ENCODE measurements at regions not wholly inside any gene's neighbourhood (a gene's known extent, or its start where the extent isn't known, plus 50 kb on each side); places are given as distances from the start of the nearest gene placed in this dataset.
"Not testable (repeated sequence)": the region's sequence is repeated elsewhere in the genome, so short reads cannot be mapped to it uniquely, and the experiment has no call there.

DNA sequence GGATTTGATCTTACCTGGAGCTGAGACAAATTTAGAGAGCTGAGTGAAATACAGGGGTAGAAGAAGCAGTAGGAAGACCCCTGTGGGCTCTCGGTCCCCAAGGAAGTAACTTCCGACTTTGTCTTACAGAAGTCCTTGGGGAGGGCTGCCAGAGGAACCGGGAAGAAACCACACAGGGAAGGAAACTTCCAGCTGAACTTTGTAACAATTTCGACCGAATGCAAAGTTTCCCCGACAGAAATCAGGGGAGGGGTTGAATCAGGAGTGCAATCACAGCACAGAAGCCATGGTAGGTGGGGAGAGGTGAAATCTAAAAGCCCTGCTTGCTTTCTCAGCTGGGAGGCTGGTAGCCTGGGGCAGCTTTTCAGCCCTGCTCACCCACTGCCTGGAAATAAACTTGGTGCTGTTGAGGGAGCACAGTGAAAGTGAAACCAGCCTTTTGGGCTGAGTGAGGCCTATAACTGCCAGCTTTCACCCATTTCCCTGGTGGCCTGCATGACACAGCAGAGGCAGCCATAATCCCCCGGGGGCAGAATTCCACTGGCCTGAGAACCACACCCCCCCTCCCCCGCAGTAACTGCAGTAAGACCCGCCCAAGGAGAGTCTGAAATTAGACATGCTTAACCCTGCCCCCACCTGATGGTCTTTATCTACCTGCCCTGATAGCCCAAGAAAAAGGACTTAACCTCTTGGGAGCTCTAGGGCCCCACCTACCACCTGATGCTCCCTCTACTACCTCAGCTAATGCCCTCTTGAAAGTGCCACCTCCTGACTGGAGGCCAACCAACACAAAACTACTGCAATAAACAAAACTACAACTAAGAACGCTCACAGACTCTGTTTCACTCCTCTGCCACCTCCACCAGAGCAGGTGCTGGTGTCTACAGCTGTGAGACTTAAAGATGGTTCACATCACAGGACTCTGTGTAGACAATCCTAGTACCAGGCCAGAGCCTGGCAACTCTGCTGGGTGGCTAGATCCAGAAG, 248.2 kb downstream of the PARM1 start:
- DNase-seq, result no peak

DNA sequence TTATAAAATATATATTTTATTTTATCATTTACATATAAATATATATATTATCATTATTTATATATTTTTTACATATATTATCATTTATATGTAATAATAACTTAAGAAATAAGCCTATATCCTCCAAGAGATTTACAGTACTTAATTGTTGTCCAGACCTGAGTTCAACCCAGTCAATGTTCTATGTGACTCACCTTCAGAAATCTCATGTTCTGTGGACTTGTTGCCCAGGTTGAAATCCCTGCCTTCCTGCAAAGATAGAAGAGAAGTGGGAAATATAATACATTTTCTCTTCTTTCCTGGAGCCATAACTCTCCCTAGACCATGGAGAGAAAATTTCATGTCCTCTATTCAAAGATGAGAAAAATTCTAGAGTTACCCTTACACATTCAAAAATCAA, 247.3 kb downstream of the PARM1 start:
- no peak for DNase-seq

DNA sequence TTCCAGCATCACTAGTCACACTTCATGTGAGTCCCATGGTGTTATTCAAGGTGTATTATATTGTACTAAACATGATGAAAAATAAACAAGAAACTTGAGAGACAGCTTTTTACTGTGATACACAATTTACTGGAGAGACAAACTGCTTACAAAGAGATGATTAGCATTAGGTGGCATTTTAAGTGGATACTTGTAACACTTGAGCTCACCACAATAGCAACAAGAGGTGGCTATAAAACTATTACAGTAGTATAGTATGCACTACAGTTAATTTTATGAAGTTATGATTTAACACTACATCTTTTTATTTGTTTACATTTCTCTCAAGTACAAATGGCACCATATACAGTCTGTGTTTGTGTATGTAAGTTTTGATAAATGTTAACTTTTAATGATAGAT, 246.6 kb downstream of the PARM1 start:
- DNase-seq, result no peak

DNA sequence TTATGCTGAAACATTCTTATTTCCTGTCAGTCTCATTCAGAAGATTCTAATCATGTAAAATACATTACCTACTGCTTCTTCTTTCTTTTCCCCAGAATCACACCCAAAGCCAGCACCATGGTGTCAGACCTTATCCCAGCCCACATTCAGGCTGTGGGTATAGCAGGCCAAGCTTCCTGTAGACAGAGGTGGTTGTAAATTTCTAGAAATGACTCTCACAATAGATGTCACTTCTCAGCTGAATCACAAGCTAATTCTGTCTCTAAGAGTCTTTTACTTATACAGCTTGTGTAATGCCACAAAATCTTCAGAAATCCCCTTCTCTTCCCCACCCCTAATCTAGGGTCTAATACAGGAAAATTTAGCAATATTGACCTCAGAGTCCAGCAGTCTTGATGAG, 239.6 kb downstream of the PARM1 start:
- no peak for DNase-seq

DNA sequence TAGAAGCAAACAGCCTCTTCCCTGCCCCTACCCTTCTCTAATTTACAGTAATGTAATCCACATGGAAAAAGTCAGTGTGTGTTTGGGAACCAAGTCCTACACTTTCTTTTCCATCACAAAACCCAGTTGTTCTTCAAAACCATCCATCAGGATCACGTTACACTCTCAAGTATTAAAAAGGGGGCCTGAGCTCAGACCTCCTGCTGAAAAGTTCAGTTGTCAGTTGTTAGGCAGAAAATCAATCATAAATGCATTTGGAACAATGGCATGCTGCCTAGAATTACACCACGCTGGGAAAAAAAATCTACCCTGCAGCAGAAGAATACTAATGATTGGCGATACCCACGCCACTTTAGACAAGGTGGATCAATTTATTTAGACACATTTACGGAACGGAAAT, 236.5 kb downstream of the PARM1 start:
- DNase-seq, result no peak

DNA sequence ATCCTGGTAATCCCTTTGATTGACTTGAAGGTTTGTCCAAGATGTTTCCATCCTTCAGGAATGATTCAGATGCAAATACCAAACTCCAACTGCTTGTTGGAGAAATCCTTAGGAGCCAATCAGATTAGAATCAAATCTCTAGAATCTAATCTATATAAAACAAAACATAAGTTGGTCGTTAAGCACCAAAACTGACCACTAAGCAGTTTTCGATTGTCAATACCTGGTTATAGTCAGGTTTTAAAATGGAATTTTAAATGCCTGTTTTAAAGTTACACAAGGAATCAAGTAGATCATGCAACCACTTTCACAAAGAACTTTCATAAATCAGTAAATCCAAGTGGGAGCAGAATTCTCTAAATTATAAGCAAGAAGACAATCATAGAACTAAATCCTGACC, 236.1 kb downstream of the PARM1 start:
- no peak for DNase-seq

DNA sequence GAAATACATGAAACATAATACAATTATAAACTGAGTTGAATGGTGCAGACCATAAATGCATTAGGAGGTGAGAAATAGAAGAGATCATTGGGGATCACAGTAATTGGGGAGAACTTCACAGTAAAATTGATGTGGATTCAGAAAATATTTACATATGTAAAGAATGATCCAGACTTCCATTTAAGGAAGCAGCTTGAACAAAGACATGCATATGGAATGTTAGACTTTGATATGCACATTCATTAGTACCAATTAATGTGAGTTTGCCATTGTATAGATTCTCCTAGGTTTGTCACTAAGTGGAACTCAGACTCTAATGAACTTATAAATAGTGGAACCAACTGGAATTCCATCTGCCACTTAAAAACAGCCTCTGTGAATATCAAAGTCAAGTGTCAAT, 235.6 kb downstream of the PARM1 start:
- DNase-seq, result no peak

DNA sequence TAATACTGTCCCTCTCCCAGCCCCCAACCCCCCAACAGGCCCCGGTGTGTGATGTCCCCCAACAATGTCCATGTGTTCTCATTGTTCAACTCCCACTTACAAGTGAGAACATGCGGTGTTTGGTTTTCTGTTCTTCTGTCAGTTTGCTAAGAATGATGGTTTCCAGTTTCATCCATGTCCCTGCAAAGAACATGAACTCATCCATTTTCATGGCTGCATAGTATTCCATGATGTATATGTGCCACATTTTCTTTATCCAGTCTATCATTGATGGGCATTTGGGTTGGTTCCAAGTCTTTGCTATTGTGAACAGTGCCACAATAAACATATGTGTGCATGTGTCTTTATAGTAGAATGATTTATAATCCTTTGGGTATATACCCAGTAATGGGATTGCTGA, 232.2 kb downstream of the PARM1 start:
- DNase-seq, result not testable (repeated sequence)

DNA sequence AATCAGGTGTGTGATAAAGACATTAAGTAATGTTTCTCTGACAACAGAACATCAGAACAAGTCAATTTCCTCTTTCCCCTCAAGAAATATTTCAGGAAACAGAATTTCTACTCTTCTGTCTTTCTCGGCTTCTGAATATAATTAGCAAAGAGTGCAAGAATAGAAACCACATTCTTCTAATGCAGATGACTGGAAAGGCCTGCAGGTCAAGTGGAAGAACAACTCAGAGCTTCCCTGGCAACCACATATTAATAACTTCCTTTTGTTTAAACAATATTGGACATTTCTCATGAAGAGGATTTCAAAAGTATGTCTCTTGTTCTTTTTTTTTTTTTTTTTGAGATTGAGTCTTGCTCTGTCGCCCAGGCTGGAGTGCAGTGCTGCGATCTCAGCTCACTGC, 225.5 kb downstream of the PARM1 start:
- DNase-seq, result no peak

DNA sequence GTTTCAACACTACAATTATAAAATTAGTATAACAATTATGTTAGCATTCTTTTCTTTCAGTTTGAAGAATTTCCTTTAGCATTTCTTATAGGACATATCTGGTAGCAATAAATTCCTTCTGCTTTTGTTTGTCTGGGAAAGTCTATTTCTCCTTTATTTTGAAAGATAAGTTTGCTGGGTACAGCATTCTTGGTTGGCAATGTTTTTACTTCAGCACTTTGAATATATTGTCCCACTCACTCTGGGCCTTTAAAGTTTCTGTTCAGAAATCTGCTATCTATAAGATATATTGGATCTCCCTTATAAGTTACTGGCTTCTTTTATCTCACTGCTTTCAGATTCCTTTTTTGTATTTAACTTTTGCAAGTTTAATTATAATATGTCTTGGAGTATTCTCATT, 222.1 kb downstream of the PARM1 start:
- no peak for DNase-seq

DNA sequence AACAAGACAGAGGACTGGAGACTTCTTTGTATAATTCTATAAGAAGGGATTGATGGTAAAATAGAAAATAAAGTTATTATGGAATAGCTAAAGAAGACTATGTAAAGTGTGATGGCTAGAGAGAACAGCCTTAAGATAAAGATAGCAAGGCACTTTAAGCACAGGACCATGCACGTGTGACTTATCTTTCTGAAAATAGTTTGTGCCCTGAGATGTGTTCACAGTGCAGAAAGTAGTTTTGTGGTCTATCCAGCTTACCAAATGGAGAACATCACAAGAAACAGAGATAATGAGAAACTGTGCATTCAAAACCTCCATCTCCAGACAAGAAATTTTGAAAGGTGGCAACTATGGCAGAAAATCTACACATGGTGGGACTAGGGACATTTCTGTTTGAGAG, 213.3 kb downstream of the PARM1 start:
- DNase-seq, result no peak

DNA sequence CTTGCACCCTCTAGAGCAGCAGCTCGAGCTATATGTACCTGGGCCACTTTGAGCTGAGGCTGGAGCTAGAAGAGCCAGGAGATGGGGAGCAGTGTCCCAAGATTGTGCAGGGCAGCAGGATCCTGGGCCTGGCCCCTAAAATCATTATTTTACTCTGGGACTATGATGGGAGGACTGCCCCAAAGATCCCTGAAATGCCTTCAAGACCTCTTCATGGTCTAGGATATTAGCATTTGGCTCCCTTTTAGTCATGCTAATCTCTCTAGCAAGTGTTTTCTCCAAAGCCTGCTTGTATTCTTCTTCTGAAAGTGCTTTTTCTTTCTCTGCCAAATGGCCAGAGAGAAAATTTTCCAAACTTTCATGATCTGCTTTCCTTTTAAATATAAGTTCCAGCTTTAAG, 211.6 kb downstream of the PARM1 start:
- DNase-seq, result no peak

DNA sequence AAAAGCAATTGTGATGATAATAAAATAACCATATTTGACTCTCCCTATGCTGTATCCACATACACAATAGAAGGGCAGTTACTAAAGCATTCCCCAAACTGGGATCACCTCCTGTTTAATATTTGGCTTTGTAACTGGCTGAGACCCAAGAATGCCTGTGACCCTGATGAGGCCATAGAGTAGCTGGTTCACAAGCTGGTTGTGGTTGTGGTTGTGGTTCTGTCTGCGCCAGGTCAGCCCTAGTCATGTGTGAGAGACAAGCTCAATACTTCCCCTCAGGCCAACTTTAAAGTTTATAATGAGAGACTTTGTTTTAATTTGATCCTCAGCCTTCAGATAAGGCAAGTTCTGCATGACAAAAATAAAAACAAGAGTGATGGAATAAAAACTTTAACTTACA, 209.9 kb downstream of the PARM1 start:
- DNase-seq, result no peak

DNA sequence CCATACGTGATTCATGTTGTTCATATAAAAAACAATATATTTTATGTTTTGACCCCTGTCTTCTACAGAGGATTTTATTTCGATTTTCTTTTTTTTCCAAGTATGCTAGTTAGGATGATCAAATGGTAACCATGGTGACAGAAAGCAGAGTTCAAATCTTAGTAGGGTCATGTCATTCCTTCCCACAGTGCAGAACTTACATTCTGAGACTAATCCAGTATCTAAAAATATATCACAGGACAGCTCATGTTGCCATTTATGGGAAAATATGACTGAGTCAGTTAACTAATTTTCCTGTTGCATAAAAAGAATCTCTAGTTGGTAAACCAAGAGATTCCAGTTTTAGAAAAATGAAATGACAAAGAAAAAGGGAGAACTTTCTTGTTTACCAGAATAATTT, 209.5 kb downstream of the PARM1 start:
- DNase-seq, result no peak

DNA sequence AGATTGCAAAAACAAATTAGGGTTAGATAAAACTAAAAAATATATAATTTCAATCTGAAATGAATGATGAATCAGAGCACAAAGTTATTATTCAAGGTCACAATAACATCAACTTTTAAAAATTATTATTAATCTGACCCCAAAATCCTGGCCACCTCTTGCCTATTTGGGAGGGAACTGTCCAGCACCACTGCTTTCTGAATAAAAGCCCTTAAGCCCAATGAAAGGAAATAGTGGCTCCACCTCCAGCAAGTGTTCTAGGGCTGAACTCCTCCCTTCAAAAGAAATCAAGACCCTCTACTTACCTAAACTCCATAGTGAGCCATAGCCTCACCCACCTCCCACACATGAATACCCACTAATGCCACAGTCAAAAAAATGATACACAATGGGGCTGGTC, 208.2 kb downstream of the PARM1 start:
- DNase-seq, result no peak

DNA sequence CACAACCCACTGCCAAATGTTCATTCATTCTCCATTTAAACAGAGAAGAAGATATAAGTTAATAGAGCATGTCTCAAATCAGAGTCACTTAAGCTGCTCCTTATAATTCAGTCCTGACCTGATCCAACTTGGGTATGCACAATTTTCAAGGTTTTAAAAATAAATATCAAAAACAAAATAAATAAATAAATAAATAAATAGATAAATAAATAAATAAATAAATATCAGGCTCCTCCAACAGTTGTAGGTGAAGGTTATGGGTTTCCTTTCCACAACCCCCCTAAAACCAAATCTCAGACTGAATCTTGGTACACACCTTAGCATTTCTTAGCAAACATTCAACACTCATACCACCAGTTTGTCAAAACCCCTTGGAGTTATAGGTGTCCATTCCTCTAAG, 204.4 kb downstream of the PARM1 start:
- no peak for DNase-seq

DNA sequence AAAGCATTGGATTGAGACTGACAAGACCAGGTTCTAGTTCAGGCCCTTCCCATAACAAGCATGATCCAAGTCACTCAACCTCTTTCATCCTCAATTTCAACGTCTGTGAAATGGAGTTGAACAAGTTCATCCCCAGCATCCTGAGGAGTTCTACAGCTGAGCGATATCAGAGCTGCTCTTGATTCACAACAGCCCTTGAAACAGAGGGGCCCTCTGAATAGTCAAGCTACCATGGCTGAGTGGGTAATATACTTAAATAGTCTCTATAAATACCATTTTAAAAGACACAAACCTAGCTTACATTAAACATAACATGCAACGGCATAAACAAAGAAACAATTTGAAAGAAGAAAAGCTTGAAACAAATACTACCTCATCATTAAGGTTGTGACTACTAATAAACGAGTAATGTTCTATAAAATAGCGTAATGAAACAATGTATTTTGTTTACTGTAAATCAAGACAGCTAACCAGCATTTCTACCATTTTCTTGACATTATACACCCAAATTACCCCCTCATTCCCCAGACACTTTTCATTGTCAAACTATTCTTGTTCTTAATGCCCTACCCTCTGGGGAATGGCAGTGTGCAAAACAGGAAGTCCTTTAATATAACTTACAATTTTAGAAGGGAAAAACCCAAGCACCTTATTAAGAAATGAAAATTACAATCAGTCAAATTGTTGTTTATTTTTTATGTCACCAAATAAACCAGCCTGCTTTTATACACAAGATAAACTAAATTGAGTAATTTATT, 202.3 kb downstream of the PARM1 start:
- DNase-seq, result no peak

DNA sequence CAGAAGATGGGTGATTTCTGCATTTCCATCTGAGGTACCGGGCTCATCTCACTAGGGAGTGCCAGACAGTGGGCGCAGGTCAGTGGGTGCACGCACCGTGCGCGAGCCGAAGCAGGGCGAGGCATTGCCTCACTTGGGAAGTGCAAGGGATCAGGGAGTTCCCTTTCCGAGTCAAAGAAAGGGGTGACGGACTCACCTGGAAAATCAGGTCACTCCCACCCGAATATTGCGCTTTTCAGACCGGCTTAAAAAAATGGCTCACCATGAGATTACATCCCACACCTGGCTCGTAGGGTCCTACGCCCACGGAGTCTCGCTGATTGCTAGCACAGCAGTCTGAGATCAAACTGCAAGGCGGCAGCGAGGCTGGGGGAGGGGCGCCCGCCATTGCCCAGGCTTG, 194.0 kb downstream of the PARM1 start:
- not testable (repeated sequence) for DNase-seq

DNA sequence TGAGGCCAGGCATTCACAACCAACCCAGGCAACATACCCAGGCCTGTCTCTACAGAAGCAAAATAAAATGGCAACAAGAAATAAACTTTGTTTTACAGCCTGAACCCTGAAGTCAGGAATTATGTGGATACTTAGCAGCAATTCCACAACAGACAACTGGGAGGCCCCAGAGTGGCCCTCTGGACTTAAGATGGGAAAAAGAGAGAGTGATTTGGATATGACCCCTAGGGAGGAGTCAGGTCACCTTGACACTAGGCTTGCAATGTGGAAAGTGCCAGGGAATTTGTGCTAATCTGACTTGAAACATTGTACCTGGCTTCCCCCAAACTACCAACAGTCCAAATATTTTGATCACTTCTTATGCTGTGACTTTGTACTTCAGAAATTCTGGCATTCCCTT, 193.1 kb downstream of the PARM1 start:
- DNase-seq, result no peak

DNA sequence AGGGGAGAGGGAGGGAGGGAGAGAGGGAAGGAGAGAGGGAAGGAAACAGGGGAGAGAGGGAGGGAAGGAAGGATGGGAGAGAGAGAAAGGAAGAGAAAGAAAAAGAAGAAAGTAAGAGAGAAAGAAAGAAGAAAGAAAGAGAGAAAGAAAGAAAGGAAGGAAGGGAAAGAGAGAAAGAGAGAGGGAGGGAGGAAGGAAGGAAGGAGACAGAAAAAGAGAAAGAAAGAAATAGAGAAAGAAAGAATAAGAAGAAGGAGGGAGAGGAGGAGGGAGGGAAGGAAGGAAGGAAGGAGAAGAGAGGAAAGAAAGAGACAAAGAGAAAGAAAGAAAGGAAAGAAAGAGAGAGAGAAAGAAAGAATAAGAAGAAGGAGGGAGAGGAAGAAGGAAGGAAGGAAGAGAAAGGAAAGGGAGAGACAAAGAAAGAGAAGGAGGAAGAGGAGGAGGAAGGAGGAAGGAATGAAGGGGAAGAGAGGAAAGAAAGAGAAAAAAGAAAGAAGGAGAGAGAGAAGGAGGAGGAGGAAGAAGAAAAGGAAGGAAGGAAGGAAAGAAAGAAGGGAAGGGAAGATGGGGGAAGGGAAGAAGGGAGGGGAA, 189.6 kb downstream of the PARM1 start:
- DNase-seq, result no peak

DNA sequence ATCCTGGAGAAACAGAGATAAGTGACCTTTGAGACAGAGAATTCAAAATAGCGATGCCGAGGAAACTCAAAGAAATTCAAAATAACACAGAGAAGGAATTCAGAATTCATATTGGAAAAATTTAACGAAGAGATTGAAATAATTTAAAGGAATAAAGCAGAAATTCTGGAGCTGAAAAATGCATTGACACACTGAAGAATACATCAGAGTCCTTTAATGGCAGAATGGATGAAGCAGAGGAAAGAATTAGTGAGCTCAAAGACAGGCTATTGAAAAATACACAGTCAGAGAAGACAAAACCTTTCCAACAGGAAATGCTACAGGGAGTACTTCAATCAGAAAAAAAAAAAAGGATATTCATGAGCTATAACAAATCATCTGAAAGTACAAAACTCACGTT, 185.8 kb downstream of the PARM1 start:
- DNase-seq, result no peak

DNA sequence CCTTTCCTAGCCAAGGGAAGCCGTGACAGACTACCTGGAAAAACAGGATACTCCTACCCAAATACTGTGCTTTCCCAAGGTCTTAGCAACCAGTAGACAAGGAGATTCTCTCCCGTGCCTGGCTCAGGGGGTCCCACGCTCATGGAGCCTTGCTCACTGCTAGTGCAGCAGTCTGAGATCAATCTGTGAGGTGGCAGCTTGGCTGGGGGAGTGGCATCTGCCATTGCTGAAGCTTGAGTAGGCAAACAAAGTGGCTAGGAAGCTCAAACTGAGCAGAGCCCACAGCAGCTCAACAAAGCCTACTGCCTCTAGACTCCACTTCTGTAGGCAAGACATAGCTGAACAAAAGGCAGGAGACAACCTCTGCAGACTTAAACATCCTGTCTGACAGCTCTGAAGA, 177.1 kb downstream of the PARM1 start:
- DNase-seq, result no peak

DNA sequence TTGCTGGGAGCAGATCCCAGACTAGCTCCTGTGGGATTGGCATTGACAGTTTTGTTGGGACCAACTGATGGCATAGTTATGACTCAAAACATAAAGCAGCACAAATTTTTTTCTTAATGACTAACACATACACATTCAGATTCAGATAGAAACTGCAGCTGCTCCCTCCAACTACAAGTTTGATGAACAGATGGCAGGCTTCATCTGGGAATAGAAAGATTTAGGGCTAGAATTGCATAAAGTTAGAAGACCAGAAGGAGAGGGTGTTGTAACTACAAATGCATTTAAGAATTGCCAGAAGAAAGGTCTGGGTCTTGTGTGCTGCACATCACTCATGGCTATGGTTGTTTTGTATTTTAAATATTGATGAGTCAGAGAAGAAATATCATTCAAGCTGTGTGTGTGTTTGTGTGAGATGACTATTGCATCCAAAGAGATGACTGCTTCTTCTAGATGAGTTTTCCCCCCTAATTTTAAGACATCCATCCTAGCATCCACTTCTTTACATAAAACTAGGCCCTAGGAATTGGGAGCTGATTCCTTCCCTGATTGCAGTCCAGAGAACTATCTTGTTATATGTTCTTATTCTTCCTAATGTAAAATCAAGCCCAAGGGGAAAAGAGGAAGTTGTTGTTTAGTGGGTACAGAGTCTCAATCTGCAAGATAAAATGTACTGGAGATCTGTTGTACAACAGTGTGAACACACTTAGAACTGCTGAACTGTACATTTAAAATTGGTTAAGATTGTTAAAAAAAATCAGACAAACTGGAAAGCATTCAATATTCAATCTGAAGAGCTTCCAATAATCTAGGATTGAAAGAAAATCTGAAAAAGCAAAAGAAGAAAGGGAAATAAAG, 175.1 kb downstream of the PARM1 start:
- DNase-seq, result no peak
